Memory B cell (primary cell): ENCODE measurements at regions not wholly inside any gene's neighbourhood (a gene's known extent, or its start where the extent isn't known, plus 50 kb on each side); places are given as distances from the start of the nearest gene placed in this dataset.
"Not testable (repeated sequence)": the region's sequence is repeated elsewhere in the genome, so short reads cannot be mapped to it uniquely, and the experiment has no call there.

ENCODE experiments used
- ATAC-seq: fragments of 150-1000 bp; cut with Tn5 transposase; 2 replicates; pipeline ENCODE4 v1.10.0; 2021; ENCODE audit warnings: low read depth, mild to moderate bottlenecking, moderate library complexity
- DNase-seq, 2 donors: peaks; one replicate each; pipeline ENCODE4 v3.0.0; 2022; ENCODE audit warnings: low spot score in 2 of 2
- H3K27ac Mint-ChIP-seq: one replicate; pipeline ENCODE4 v1.8.0; 2022; ENCODE audit warnings: mild to moderate bottlenecking, moderate library complexity, mixed read lengths
- H3K27me3 Mint-ChIP-seq: one replicate; pipeline ENCODE4 v1.8.0; 2022; ENCODE audit warnings: mixed read lengths
- H3K36me3 Mint-ChIP-seq: one replicate; pipeline ENCODE4 v1.8.0; 2022; ENCODE audit warnings: mild to moderate bottlenecking, mixed read lengths
- H3K4me1 Mint-ChIP-seq: one replicate; pipeline ENCODE4 v1.8.0; 2022; ENCODE audit warnings: mixed read lengths
- H3K4me3 Mint-ChIP-seq: one replicate; pipeline ENCODE4 v1.8.0; 2022; ENCODE audit warnings: mild to moderate bottlenecking, moderate library complexity, mixed read lengths
- H3K9me3 Mint-ChIP-seq: one replicate; pipeline ENCODE4 v1.8.0; 2022; ENCODE audit warnings: mixed read lengths

DNA sequence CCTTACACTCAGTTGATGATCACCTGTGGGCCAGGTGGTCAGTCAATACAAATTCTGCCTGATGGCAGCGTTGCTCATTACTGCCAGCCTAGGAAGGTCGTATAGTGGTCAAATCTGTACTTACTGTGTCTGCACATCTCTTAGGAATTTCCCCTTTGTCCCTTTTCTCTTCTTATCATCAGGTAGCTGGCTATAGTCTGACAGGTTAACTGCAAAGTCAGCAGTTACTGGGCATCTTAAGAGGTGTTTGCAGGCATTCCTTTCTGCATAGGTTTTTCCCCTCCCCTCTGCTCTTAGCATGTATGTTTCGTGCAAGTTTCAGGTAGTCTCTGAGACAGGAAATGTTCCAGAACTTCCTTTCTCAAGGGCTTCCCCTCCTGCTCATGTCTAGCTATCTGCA lies 298.7 kb downstream of the LRRIQ3 start:
- Mint-ChIP-seq H3K4me1 (no peaks in the 10 kb centered on the region), H3K27ac (no peak overlapping the region), H3K27me3 (no peaks in the 10 kb centered on the region), H3K9me3 (no peaks in the 10 kb centered on the region), H3K4me3 (no peak overlapping the region), H3K36me3 (no peaks in the 10 kb centered on the region)
- no peak for DNase-seq
- ATAC-seq, result no peak

DNA sequence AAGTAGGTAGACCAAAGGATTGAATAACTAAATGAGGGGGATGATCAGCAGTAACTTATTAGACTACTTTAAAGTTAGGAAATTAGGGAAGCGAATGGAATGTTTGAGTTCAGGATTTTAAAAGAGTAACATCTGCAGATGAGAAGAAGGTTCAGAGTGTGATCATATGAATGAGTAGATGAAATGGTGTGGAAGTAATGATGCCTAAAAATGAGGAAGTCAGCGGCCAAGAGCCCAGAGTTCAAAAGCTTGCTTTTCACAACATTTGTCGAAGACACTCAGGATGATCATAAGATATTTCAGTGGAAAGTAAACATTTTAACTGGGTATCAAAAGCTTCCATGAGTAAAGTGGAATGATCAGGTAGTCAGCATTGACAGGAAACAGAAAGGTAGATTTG lies 299.4 kb downstream of the LRRIQ3 start:
- Mint-ChIP-seq H3K27ac (no peak overlapping the region), H3K9me3 (no peaks in the 10 kb centered on the region), H3K27me3 (no peaks in the 10 kb centered on the region), H3K4me1 (no peaks in the 10 kb centered on the region), H3K36me3 (no peaks in the 10 kb centered on the region), H3K4me3 (no peak overlapping the region)
- DNase-seq, result no peak
- ATAC-seq, result no peak

DNA sequence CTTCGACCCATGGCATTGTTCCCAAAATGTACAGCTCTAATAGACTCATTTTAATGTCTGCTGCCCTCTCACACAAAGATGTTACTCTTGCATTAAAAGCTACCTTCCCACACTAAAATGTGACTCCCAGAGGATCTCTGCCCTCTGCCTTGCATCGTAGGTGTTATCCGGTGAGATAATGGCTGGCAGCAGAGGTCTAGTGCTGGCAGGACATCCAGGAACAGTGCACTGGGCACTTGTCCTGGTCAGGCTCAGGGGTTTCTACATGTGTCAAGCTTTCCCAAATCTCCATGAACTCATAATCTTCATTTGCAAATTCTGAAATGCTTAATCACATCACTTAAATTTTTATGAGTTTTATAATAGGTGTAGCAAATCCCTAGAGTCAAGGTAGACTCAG lies 310.6 kb downstream of the LRRIQ3 start:
- H3K9me3 Mint-ChIP-seq, result no peaks in the 10 kb centered on the region
- H3K27ac Mint-ChIP-seq, result no peak overlapping the region
- ATAC-seq (no peak), DNase-seq (no peak)
- no peaks in the 10 kb centered on the region for H3K36me3 Mint-ChIP-seq
- no peaks in the 10 kb centered on the region for H3K4me1 Mint-ChIP-seq
- no peak overlapping the region for H3K4me3 Mint-ChIP-seq
- no peaks in the 10 kb centered on the region for H3K27me3 Mint-ChIP-seq

DNA sequence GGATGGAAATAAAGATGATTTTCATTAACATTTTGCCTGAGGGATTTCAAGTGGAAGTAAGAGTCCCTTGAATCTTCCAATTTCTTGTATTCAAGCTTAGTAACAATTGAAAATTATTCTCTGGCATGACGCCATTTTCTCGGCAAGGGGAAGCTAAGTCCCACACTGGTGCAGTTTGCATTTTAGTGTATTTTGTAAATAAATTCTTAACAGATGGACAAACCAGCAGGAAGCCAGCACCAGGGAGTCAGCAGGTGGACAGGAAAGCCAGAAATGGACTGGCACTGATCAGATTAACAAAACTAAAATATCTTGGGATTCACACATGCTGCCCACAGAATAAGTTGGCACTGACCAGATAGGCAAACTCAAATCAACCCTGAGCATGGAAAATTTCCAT lies 311.3 kb downstream of the LRRIQ3 start:
- Mint-ChIP-seq H3K4me3 (no peak overlapping the region), H3K9me3 (no peaks in the 10 kb centered on the region), H3K27me3 (no peaks in the 10 kb centered on the region), H3K4me1 (no peaks in the 10 kb centered on the region), H3K27ac (no peak overlapping the region), H3K36me3 (no peaks in the 10 kb centered on the region)
- no peak for ATAC-seq
- no peak for DNase-seq

DNA sequence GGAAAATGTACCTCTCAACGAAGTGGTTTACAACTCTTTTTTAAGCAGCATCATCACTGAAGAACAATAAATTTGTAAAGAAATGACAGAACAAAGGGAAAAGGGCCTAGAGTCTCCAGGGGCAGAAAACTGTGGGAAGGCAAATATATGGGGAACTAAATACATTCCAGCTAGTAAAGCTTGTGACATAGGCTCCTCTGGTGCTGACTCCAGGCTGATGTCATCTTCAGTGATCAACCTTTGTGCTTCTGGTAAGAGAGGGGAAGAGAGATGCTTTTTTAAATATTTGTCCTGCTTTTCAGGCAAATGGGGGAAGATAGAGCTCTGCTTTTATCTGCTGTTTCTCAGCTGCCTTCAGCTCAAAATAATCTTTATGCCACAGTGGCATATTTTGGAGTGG lies 323.2 kb downstream of the LRRIQ3 start:
- no peak overlapping the region for H3K4me3 Mint-ChIP-seq

DNA sequence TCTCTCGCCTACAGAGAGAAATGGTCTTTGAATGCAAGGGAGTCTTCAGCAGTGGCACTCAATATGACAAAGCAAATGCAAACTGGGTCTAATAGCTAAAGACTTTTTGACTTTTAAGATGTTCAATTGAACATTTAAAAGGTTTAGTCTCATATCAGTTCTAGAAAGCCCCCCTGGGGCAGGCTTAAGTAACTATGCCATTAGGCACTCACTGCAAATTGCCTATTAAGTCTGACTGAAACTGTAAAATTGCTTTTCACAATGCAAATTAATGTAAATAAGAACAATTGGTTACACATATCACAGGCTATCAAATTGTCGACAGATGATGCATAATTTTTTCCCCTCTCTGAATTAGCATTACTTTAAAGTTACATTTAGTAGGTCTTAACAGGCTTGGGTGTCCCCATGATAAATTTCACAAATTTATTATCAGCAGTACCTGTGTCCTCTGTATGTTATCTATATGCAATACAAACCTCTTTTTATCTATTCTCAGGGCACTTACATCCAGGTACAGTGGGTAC lies 329.1 kb downstream of the LRRIQ3 start:
- no peaks in the 10 kb centered on the region for H3K4me1 Mint-ChIP-seq
- H3K27ac Mint-ChIP-seq, result no peak overlapping the region
- H3K27me3 Mint-ChIP-seq, result no peaks in the 10 kb centered on the region
- no peak for ATAC-seq
- DNase-seq, result no peak
- H3K36me3 Mint-ChIP-seq, result no peaks in the 10 kb centered on the region
- H3K9me3 Mint-ChIP-seq, result no peaks in the 10 kb centered on the region
- no peak overlapping the region for H3K4me3 Mint-ChIP-seq

More for the DNA sequence above, 323.2 kb downstream of the LRRIQ3 start:
- H3K36me3 Mint-ChIP-seq, result no peaks in the 10 kb centered on the region
- no peaks in the 10 kb centered on the region for H3K4me1 Mint-ChIP-seq
- ATAC-seq (no peak), DNase-seq (no peak)
- H3K27me3 Mint-ChIP-seq, result no peaks in the 10 kb centered on the region
- no peaks in the 10 kb centered on the region for H3K9me3 Mint-ChIP-seq
- no peak overlapping the region for H3K27ac Mint-ChIP-seq

DNA sequence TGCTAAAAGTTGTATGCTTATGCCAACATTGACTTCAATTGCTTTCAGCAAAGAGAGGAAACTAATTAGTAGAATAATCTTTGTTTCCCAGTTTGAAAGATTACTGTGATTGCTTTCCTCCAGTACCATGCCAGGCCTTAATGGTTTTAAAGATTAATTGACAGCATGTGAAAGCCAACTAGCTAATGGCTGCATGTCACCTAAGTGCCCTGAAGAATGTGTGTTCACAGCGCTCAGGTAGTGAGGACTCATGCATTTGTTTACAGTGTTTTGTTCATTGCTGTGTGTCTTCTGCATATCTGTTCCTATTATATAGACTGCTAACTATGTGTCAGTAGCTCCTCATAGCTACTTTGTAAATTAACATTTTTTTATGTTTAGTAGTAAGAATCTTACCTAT lies 335.6 kb downstream of the LRRIQ3 start:
- ATAC-seq, result no peak
- no peaks in the 10 kb centered on the region for H3K4me1 Mint-ChIP-seq
- no peaks in the 10 kb centered on the region for H3K9me3 Mint-ChIP-seq
- no peak overlapping the region for H3K27ac Mint-ChIP-seq
- H3K27me3 Mint-ChIP-seq, result no peaks in the 10 kb centered on the region
- no peak overlapping the region for H3K4me3 Mint-ChIP-seq
- DNase-seq, result no peak
- no peaks in the 10 kb centered on the region for H3K36me3 Mint-ChIP-seq

DNA sequence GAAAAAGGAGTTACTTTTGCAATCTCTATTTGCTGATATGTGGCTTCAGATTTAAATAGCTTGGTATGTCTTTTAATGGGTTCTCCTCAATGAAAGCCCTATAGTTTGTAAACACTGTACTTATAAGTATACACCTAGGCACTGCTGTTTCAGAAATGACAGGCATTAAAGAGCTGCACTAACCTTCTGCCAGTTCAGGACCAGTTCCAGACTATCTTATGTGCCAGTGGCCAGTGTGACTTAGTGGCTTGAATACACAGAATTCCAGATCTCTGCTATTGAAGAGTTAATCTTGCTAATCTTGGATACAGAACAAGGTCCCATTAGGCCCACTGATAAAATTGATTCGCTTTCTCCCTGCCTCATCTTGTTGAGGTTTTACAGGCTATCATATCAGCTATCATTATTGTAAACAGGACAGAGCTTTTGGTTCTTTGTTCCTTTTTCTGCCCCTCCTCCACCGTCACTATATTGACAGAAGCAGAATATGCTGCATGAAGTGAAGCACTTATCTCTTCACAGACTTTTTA lies 337.5 kb downstream of the LRRIQ3 start:
- ATAC-seq (no peak), DNase-seq (no peak)
- Mint-ChIP-seq H3K4me3 (no peak overlapping the region), H3K9me3 (no peaks in the 10 kb centered on the region), H3K4me1 (no peaks in the 10 kb centered on the region), H3K27me3 (no peaks in the 10 kb centered on the region), H3K27ac (no peak overlapping the region), H3K36me3 (no peaks in the 10 kb centered on the region)

DNA sequence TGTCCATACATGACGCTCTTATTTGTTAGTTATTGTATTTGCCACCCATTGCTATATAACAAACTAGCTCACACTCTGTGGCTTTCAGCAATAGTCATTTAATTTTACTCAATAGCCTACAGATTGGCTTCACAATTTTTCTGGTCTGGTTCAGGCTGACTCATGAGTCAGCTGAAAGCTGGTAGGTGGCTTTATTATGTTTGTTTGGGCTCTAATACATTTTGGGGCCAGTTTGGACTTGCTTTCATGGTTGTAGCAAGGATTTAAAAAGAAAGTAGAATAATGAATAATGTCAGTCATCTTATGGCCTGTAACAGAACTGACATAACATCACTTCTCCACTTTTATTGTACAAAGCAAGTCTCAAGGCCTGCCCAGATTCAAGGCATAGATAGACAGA lies 338.7 kb downstream of the LRRIQ3 start:
- no peak for ATAC-seq
- H3K4me1 Mint-ChIP-seq, result no peaks in the 10 kb centered on the region
- H3K9me3 Mint-ChIP-seq, result no peaks in the 10 kb centered on the region
- no peak for DNase-seq
- H3K4me3 Mint-ChIP-seq, result no peak overlapping the region
- no peaks in the 10 kb centered on the region for H3K36me3 Mint-ChIP-seq
- no peak overlapping the region for H3K27ac Mint-ChIP-seq
- no peaks in the 10 kb centered on the region for H3K27me3 Mint-ChIP-seq

DNA sequence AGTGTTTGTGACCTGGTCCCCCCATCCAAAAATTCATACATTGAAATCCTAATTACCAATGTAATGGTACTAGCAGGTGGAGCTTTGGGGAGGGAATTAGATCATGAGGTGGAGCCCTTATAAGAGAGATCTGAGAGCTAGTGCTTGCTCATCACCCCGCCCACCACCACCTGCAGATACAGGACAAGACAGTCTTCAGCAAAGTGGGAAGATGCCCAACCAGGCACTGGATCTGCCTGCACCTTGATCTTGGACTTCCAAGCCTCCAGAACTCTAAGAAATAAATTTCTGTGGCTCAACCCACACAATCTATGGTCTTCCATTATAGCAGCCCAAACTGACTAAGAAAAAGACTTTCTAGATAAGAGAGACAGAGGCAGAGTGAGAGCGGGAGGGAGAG lies 343.4 kb downstream of the LRRIQ3 start:
- no peaks in the 10 kb centered on the region for H3K36me3 Mint-ChIP-seq
- no peaks in the 10 kb centered on the region for H3K4me1 Mint-ChIP-seq
- ATAC-seq, result no peak
- no peaks in the 10 kb centered on the region for H3K9me3 Mint-ChIP-seq
- H3K27me3 Mint-ChIP-seq, result no peaks in the 10 kb centered on the region
- DNase-seq, result no peak
- H3K4me3 Mint-ChIP-seq, result no peak overlapping the region
- H3K27ac Mint-ChIP-seq, result no peak overlapping the region

DNA sequence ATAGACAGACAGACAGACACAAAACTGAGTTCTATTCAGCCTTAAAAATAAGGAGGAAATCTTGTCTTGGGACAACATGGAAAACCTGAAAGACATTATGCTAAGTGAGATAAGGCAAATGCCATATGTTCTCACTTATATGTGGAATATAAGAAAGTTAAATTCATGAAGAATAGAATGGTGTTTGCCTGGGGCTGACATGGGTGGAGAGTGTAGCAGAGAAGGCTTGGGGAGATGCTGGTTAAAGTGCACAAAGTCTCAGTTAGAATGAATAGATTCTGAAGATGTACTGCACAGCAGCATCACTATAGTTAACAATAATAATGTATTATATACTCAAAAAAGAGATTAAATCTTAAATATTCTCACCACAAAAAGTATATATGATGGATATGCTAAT lies 355.5 kb downstream of the LRRIQ3 start:
- DNase-seq, result no peak
- Mint-ChIP-seq H3K36me3 (no peaks in the 10 kb centered on the region), H3K27ac (no peak overlapping the region), H3K4me3 (no peak overlapping the region), H3K4me1 (no peaks in the 10 kb centered on the region), H3K9me3 (peaks cover 1% of the 10 kb centered on the region), H3K27me3 (no peaks in the 10 kb centered on the region)
- ATAC-seq, result no peak

DNA sequence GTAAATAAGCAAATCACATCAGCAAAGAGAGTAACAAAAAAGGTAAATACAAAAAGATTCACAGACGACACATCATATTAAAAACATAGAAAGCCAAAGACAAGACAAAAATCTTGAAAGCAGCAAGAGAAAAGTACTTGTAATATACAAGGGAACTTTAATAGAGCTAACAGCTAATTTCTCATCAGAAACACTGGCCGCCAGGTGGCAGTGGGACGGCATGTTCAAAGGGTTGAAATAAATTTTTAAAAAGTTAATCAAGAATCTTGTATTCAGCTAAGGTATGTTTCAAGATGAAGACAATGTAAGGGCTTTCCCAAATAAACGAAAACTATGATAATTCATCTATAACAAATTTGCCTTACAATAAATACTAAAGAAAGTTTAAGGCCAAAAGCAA lies 358.1 kb downstream of the LRRIQ3 start:
- no peak for ATAC-seq
- H3K36me3 Mint-ChIP-seq, result no peaks in the 10 kb centered on the region

DNA sequence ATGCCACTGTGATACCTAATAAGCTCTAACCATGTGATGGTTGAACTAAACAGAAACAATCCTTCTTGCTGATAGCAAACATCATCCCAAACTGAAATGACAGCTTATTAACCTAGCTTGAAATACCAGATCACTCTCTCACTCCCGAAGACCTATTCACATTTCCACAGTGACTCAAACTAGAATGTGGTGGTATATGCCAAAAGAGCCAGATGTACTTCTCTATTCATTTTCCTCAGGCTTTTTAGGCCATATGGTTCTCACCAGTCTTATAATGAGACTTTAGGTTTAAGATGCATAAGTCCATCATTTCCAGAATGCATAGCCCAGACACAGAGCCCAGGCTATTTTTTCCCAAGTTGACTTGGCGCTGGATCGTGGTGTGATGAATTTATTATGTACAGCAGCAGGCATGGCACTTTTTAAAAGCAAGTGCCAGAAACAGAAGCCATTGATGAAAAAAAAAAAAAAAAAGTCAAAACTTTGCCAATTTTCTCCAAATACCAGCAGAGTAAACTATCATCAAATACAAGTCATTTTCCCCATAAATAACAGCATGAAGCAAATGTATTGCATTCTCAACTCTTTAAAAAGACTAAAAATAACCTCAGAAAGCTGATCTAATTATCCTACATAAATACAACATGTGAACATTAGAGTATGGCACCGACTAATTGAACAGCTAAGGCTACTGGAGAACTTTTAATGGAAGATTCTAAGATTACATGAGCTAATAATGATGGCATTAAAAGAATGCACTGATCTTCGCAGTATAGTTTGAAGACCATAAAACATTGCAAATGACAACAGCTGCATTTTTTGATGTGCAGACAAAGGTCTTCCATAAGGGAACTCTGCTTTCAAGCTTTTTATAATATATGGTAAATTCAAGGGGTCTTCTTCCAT lies 365.4 kb downstream of the LRRIQ3 start:
- no peak overlapping the region for H3K27ac Mint-ChIP-seq
- no peaks in the 10 kb centered on the region for H3K9me3 Mint-ChIP-seq
- ATAC-seq (no peak), DNase-seq (no peak)
- no peaks in the 10 kb centered on the region for H3K36me3 Mint-ChIP-seq
- no peak overlapping the region for H3K4me3 Mint-ChIP-seq
- no peaks in the 10 kb centered on the region for H3K27me3 Mint-ChIP-seq
- no peaks in the 10 kb centered on the region for H3K4me1 Mint-ChIP-seq

More for the DNA sequence above, 358.1 kb downstream of the LRRIQ3 start:
- H3K4me1 Mint-ChIP-seq, result no peaks in the 10 kb centered on the region
- no peaks in the 10 kb centered on the region for H3K27me3 Mint-ChIP-seq
- DNase-seq, result no peak
- no peak overlapping the region for H3K27ac Mint-ChIP-seq
- H3K9me3 Mint-ChIP-seq, result no peaks in the 10 kb centered on the region
- no peak overlapping the region for H3K4me3 Mint-ChIP-seq

DNA sequence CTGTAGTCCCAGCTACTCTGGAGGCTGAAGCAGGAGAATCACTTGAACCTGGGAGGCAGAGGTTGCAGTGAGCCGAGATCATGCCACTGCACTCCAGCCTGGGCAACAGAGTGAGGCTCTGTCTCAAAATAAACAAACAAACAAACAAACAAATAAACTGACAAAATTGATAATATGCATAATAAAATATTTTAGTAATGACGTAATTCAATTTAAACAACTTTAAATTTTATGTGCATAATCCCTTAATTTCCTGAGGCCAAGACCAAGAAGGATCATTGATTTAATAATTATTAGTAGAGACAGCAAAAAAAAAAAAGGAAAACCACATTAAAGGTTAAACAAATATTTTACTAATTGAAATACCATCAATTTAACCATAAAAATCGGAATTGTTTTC lies 370.7 kb downstream of the LRRIQ3 start:
- not testable (repeated sequence) for DNase-seq, H3K4me1 Mint-ChIP-seq, H3K9me3 Mint-ChIP-seq, ATAC-seq, H3K36me3 Mint-ChIP-seq, H3K27ac Mint-ChIP-seq, H3K27me3 Mint-ChIP-seq, H3K4me3 Mint-ChIP-seq

DNA sequence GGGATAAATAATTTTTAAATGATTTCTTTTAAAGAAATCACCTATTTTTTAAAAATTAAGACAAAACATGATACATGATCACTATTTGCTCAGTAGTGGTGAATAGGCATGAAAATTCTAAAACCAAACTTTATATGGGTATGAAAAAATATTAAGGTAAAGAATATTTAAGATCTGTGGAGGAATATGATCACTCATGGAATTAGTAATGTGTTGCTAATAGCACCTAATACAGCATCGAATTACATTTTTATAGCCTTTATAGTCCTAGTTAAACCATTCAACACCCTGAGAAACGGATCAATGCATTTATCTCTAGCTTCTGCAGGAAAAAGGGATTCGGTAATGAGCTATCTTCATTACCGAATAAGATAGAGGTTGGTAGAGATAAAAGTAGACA lies 373.9 kb downstream of the LRRIQ3 start:
- no peaks in the 10 kb centered on the region for H3K36me3 Mint-ChIP-seq
- DNase-seq (no peak), ATAC-seq (no peak)
- no peaks in the 10 kb centered on the region for H3K9me3 Mint-ChIP-seq
- no peaks in the 10 kb centered on the region for H3K4me1 Mint-ChIP-seq
- no peak overlapping the region for H3K4me3 Mint-ChIP-seq
- H3K27me3 Mint-ChIP-seq, result no peaks in the 10 kb centered on the region
- no peak overlapping the region for H3K27ac Mint-ChIP-seq
